ENCODE measurements at regions not wholly inside any gene's neighbourhood (a gene's known extent, or its start where the extent isn't known, plus 50 kb on each side); places are given as distances from the start of the nearest gene placed in this dataset.
"Not testable (repeated sequence)": the region's sequence is repeated elsewhere in the genome, so short reads cannot be mapped to it uniquely, and the experiment has no call there.

DNA sequence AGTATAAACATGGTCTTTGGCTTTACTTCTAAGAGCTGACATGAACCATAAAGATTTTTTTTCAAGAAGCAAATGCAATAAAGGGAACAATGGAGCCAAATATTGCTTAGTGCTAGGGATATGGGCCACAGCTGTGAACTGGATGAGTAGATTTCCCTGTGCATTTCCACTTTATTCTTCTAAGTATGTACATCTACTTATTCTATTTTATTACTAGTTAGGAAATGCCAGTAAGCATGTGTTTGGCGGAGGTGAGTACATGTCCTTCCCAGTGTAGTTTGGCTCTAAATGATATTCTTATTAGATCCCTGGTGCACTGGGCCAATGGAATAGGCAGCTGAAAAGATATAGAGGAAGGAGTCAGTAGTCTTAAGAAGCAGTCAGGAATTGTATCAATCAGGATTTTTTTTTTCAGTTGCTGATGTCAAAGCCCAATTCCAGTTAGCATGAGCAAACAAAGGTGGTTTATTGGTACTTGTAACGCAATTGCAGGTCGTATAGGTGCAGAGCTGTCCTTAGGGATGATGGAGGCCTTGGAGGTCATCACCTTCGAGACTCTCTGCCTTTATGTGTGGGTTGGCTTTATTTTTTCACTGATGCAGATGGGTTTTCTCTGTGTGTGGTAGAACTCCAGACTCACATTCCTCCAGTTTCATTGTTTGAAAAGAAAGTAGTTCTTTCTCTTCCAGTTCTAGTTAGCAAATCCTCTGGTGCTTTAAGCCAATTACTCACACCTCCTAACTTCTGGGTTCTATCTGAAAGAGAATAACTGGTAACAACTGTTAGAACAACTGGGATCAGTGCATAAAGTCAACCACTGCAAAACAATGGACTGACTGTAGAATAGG, 139.0 kb upstream of the LRIG3 start:
- no peaks in the 10 kb centered on the region for H3K27me3 ChIP-seq (ENCODE audit: insufficient read depth, low read length, poor library complexity)
- no peaks in the 10 kb centered on the region for H3K4me1 ChIP-seq (ENCODE audit: control insufficient read depth, low read depth, low read length)
- H2BK120ac ChIP-seq (ENCODE audit: low read depth, low read length) = no peak overlapping the region
- no peak overlapping the region for H2BK15ac ChIP-seq (replicated peaks; ENCODE audit: low read depth)
- H2AK5ac ChIP-seq (ENCODE audit: low read length) = no peak overlapping the region
- no peak overlapping the region for H3K9ac ChIP-seq (ENCODE audit: low read length)
- no CpG with 5 or more reads among the region's 4 CpGs for WGBS (ENCODE audit: extremely low coverage, insufficient coverage, low lambda C conversion rate)
- H3K27ac ChIP-seq (ENCODE audit: low read depth, low read length) = no peak overlapping the region
- no peaks in the 10 kb centered on the region for H3K79me1 ChIP-seq (ENCODE audit: low read length)
- no peak overlapping the region for H3K18ac ChIP-seq (ENCODE audit: low read length)
- no peak overlapping the region for H4K5ac ChIP-seq (ENCODE audit: low read length)
- no peak overlapping the region for H2BK5ac ChIP-seq (ENCODE audit: low read length)
- H3K4me3 ChIP-seq (ENCODE audit: low read length) = no peak overlapping the region
- no peak overlapping the region for H3K56ac ChIP-seq (ENCODE audit: low read length)
- H3K36me3 ChIP-seq (ENCODE audit: control insufficient read depth, insufficient read depth, low read length) = no peaks in the 10 kb centered on the region
- no peak overlapping the region for H4K8ac ChIP-seq (ENCODE audit: low read depth, low read length)
- no peak overlapping the region for H3K4me2 ChIP-seq (ENCODE audit: low read length)
- no peak for DNase-seq
- no peak overlapping the region for H3K4ac ChIP-seq (ENCODE audit: low read depth, low read length)
- no peaks in the 10 kb centered on the region for H3K79me2 ChIP-seq (ENCODE audit: control insufficient read depth, insufficient read depth, low read length)
- H3K23ac ChIP-seq (ENCODE audit: low read length) = peak overlapping the region; percentile 81

- H3K18ac ChIP-seq (ENCODE audit: low read length) = no peak overlapping the region
- H2BK15ac ChIP-seq (replicated peaks; ENCODE audit: low read depth) = no peak overlapping the region
- H3K79me1 ChIP-seq (ENCODE audit: low read length) = no peaks in the 10 kb centered on the region
- no CpG with 5 or more reads among the region's 3 CpGs for WGBS (ENCODE audit: extremely low coverage, insufficient coverage, low lambda C conversion rate)
- H3K36me3 ChIP-seq (ENCODE audit: control insufficient read depth, insufficient read depth, low read length) = no peaks in the 10 kb centered on the region
- no peaks in the 10 kb centered on the region for H3K79me2 ChIP-seq (ENCODE audit: control insufficient read depth, insufficient read depth, low read length)
- no peaks in the 10 kb centered on the region for H3K4me1 ChIP-seq (ENCODE audit: control insufficient read depth, low read depth, low read length)
- no peak overlapping the region for H2BK120ac ChIP-seq (ENCODE audit: low read depth, low read length)
- H3K4me3 ChIP-seq (ENCODE audit: low read length) = no peak overlapping the region
- no peak overlapping the region for H3K56ac ChIP-seq (ENCODE audit: low read length)
- no peak overlapping the region for H3K4me2 ChIP-seq (ENCODE audit: low read length)
- H4K5ac ChIP-seq (ENCODE audit: low read length) = no peak overlapping the region
- no peak overlapping the region for H3K4ac ChIP-seq (ENCODE audit: low read depth, low read length)
- no peak overlapping the region for H2AK5ac ChIP-seq (ENCODE audit: low read length)
- DNase-seq = no peak
- no peak overlapping the region for H3K27ac ChIP-seq (ENCODE audit: low read depth, low read length)
- no peak overlapping the region for H2BK5ac ChIP-seq (ENCODE audit: low read length)
- no peak overlapping the region for H3K23ac ChIP-seq (ENCODE audit: low read length)
- no peak overlapping the region for H4K8ac ChIP-seq (ENCODE audit: low read depth, low read length)
- no peaks in the 10 kb centered on the region for H3K27me3 ChIP-seq (ENCODE audit: insufficient read depth, low read length, poor library complexity)
- no peak overlapping the region for H3K9ac ChIP-seq (ENCODE audit: low read length)
Observed at GRCh38 chr12:59056966-59057365, 136.7 kb upstream of the LRIG3 start.

DNA sequence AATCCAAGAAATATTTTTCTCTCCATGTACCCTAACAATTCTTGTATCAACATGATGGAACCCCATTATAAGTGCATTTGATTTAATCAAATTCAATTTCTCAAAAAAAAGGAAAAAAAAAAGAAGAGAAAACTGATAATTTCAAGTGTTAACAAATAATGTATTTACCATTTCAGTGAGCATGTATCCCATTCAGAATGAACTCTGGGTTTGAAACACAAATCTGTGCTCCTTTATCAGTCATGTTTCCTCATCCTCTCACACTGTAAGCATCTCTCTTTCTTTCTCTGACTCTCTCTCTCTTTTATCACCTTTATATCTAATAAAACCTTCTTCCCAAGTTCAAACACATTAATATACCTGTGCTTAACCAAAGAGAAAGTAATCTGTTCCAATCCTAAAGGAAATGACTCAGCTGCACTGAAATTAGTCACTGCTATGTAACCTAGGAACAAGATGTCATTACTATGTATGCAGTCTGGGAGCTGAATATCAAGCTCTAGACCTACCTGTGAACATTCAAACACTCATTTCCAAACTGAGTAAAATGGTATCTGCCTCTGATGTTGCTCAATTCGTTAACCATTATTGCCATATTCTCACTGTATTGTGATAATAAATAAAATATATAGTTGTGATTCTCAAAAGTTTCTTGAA, 135.0 kb upstream of the LRIG3 start:
- Histone ChIP-seq H3K79me1 (ENCODE audit: low read length) (no peaks in the 10 kb centered on the region), H3K56ac (ENCODE audit: low read length) (no peak overlapping the region), H4K8ac (ENCODE audit: low read depth, low read length) (no peak overlapping the region), H3K4me2 (ENCODE audit: low read length) (no peak overlapping the region), H3K27ac (ENCODE audit: low read depth, low read length) (no peak overlapping the region), H3K9ac (ENCODE audit: low read length) (no peak overlapping the region), H3K4ac (ENCODE audit: low read depth, low read length) (no peak overlapping the region), H2BK15ac (replicated peaks; ENCODE audit: low read depth) (no peak overlapping the region), H3K79me2 (ENCODE audit: control insufficient read depth, insufficient read depth, low read length) (no peaks in the 10 kb centered on the region), H3K36me3 (ENCODE audit: control insufficient read depth, insufficient read depth, low read length) (no peaks in the 10 kb centered on the region), H4K5ac (ENCODE audit: low read length) (no peak overlapping the region), H2BK120ac (ENCODE audit: low read depth, low read length) (no peak overlapping the region), H3K18ac (ENCODE audit: low read length) (no peak overlapping the region), H2AK5ac (ENCODE audit: low read length) (no peak overlapping the region), H3K27me3 (ENCODE audit: insufficient read depth, low read length, poor library complexity) (no peaks in the 10 kb centered on the region), H3K23ac (ENCODE audit: low read length) (no peak overlapping the region), H3K4me3 (ENCODE audit: low read length) (no peak overlapping the region), H3K4me1 (ENCODE audit: control insufficient read depth, low read depth, low read length) (no peaks in the 10 kb centered on the region), H2BK5ac (ENCODE audit: low read length) (no peak overlapping the region)
- no CpG with 5 or more reads among the region's 1 CpG for WGBS (ENCODE audit: extremely low coverage, insufficient coverage, low lambda C conversion rate)
- peak; percentile 46 for DNase-seq

DNA sequence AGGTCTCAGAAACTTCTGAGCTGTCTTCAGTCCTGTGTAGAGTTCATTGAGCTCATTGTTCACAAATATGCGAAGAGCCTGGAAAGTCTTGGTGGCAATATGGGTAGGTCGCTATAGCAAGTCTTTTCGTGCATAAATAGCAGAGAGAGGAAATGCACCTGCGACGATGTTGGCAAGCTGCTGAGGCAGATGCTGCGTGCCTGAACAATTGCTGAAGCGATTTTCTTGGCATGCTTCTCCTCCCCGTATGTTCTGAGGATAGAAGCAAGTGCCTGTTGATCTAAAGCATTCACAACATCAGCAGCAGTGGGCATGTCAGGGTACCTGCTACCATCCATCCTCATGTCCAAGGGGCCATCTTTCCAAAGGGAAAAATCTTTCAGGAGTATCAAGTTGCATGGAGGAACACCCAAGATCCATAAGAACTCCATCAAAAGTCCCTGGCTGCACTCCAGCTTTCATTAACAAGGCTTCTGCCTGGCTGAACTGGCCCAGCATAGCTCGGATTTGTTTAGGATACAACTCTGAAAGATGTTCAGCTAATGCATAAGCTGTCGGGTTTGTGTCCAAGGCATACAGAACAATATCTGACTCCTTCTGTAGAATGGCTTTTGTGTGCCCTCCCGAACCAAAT, 133.1 kb upstream of the LRIG3 start:
- no CpG with 5 or more reads among the region's 11 CpGs for WGBS (ENCODE audit: extremely low coverage, insufficient coverage, low lambda C conversion rate)
- H2BK5ac ChIP-seq (ENCODE audit: low read length) = not testable (repeated sequence)

GRCh38 chr12:59046763-59047534, 126.6 kb upstream of the LRIG3 start:
- H3K79me1 ChIP-seq (ENCODE audit: low read length) = no peaks in the 10 kb centered on the region
- H4K8ac ChIP-seq (ENCODE audit: low read depth, low read length) = no peak overlapping the region
- no peak overlapping the region for H2BK120ac ChIP-seq (ENCODE audit: low read depth, low read length)
- no peak overlapping the region for H4K5ac ChIP-seq (ENCODE audit: low read length)
- H3K18ac ChIP-seq (ENCODE audit: low read length) = no peak overlapping the region
- H3K9ac ChIP-seq (ENCODE audit: low read length) = no peak overlapping the region
- H3K56ac ChIP-seq (ENCODE audit: low read length) = no peak overlapping the region
- no peak overlapping the region for H3K23ac ChIP-seq (ENCODE audit: low read length)
- no peak overlapping the region for H2AK5ac ChIP-seq (ENCODE audit: low read length)
- no peak overlapping the region for H2BK15ac ChIP-seq (replicated peaks; ENCODE audit: low read depth)
- DNase-seq = no peak
- no peaks in the 10 kb centered on the region for H3K36me3 ChIP-seq (ENCODE audit: control insufficient read depth, insufficient read depth, low read length)
- no peaks in the 10 kb centered on the region for H3K27me3 ChIP-seq (ENCODE audit: insufficient read depth, low read length, poor library complexity)
- H3K4me3 ChIP-seq (ENCODE audit: low read length) = no peak overlapping the region
- no peak overlapping the region for H3K4ac ChIP-seq (ENCODE audit: low read depth, low read length)
- H3K4me1 ChIP-seq (ENCODE audit: control insufficient read depth, low read depth, low read length) = no peaks in the 10 kb centered on the region
- WGBS (ENCODE audit: extremely low coverage, insufficient coverage, low lambda C conversion rate) = no CpG with 5 or more reads among the region's 2 CpGs
- no peak overlapping the region for H3K4me2 ChIP-seq (ENCODE audit: low read length)
- H3K27ac ChIP-seq (ENCODE audit: low read depth, low read length) = no peak overlapping the region
- H2BK5ac ChIP-seq (ENCODE audit: low read length) = no peak overlapping the region
- no peaks in the 10 kb centered on the region for H3K79me2 ChIP-seq (ENCODE audit: control insufficient read depth, insufficient read depth, low read length)

More for the DNA sequence above, 133.1 kb upstream of the LRIG3 start:
- H3K56ac ChIP-seq (ENCODE audit: low read length); H3K18ac ChIP-seq (ENCODE audit: low read length); H4K5ac ChIP-seq (ENCODE audit: low read length); H3K27me3 ChIP-seq (ENCODE audit: insufficient read depth, low read length, poor library complexity); H3K79me2 ChIP-seq (ENCODE audit: control insufficient read depth, insufficient read depth, low read length); H2AK5ac ChIP-seq (ENCODE audit: low read length); DNase-seq; H3K23ac ChIP-seq (ENCODE audit: low read length); H2BK120ac ChIP-seq (ENCODE audit: low read depth, low read length); H3K4me1 ChIP-seq (ENCODE audit: control insufficient read depth, low read depth, low read length); H3K27ac ChIP-seq (ENCODE audit: low read depth, low read length); H4K8ac ChIP-seq (ENCODE audit: low read depth, low read length); H3K4me2 ChIP-seq (ENCODE audit: low read length); H3K4ac ChIP-seq (ENCODE audit: low read depth, low read length); H3K4me3 ChIP-seq (ENCODE audit: low read length); H3K36me3 ChIP-seq (ENCODE audit: control insufficient read depth, insufficient read depth, low read length); H3K79me1 ChIP-seq (ENCODE audit: low read length); H3K9ac ChIP-seq (ENCODE audit: low read length); H2BK15ac ChIP-seq (replicated peaks; ENCODE audit: low read depth): not testable (repeated sequence)

All from mesendoderm (in vitro differentiated cells).